NCI-H2171 (cell line): ENCODE measurements at regions not wholly inside any gene's neighbourhood (a gene's known extent, or its start where the extent isn't known, plus 50 kb on each side); places are given as distances from the start of the nearest gene placed in this dataset.
"Not testable (repeated sequence)": the region's sequence is repeated elsewhere in the genome, so short reads cannot be mapped to it uniquely, and the experiment has no call there.

ENCODE experiments used
- DNase-seq: peaks from one replicate; lab custom pipeline; 2025; lab: John Stamatoyannopoulos, UW

DNA sequence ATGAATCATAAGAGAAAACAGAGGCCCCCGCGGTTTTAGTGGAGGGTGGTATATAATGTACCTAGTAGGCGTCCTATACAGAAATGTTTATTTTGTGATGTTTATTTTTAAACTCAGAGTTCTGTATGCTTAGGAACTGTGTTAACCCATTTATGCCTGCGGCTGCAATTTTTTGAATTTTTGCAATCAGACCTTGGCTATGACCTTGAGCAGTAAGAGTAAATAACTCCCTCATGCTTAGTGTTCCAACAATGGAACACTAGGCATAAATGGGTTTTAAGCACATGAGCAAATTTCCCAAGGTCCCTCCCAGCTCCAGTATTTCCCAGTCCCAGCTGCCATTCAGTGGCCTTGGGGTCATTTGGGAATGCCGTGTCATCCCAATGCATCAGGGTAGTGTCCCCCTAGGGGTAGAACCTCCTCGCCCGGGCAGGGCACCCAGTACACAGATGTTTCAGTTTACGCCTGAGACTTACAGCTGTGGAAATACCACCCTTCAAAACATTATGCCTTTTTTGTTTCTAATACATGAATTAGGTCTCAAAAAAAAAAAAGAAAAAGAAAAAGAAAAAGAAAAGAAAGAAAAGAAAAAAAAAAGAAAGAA lies 605.8 kb upstream of the CDH11 start:
- DNase-seq = no peak

- no peak for DNase-seq
These were observed 603.4 kb upstream of the CDH11 start for GRCh38 chr16:65725156-65725845.

GRCh38 chr16:65722429-65722828 lies 600.6 kb upstream of the CDH11 start:
- DNase-seq = no peak

DNA sequence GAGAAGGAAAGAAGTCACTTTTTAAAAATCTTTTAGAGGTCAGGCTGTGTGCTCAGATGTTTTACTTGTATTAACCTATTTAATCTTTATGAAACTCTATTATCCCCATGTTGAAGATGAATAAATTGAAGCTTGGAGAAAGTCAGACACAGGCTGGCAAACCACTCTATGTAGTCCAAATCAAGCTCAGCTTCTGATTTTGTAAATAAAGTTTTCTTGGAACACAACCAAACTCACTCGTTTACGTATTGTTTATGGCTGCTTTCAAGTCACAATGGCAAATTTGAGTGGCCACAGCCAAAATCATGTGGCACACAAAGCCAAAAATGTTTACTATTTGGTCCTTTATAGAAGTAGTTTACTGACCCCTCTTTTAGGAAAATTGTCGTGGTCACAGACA lies 596.0 kb upstream of the CDH11 start:
- no peak for DNase-seq

GRCh38 chr16:65716737-65717700 lies 595.2 kb upstream of the CDH11 start:
- no peak for DNase-seq

DNA sequence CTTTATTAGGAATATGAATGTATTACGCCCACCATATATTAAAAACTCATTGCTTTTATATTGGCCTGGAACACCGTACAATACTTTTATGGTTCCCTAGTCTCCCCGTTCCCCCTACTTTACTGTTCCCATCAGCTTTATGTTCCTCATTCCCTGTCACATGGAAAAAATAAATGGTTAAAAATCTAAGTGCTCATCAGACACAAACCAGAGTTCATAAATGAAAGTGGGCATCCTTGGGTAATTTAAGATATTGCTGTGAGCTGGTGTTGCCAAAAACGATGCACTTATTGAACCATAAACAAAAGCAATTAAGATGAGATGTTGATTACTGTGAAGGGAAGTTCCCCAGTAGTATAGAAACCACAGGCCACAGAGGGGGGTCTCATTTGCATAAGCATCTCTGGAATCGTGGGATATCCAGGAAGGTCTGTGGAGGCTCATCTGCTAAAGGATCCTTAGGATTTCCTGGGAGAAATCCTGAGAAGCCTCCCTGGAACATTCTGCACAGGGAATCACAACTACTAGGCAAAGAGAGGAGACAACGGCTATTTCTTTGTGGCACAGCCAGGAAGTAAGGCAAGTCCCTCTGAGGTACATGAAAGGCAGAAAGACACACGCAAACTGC lies 591.4 kb upstream of the CDH11 start:
- DNase-seq = no peak

DNA sequence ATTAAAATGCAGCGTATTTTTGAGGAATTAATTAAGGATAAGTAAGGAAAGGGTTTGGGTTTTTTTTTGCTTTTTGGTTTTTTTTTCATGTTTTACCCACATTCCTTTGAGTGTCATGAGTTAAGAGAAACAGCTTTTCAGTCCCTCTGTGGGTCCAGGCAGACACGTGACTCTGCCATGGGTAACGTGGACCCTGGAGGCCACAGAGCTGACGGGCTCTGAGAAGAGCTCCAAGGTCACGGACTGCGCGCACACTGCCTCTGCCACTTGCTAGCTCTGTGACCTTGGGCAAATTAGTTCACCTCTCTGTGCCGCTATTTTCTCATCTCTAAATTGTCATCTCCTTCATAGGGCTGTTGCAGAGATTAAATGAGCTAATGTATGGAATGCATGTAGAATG lies 588.2 kb upstream of the CDH11 start:
- DNase-seq = no peak

DNA sequence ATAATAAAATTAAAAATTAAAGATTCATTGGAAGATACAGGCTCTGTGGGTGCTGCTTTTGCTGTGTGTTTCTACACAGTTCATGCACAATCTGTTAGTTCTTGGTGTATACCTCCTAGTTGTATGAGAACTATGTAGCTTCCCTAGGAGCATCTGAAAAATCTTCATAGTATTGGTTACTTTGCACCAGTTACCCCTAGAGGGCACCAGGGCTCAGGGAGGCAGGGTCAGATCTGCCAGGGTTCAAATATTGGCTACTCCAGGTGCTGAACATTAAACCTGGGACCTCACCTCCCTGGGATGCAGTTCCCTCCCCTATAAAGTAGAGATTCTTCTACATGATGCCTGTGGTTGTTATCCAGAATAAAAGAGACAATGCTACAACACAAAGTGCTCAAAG lies 583.0 kb upstream of the CDH11 start:
- no peak for DNase-seq

DNA sequence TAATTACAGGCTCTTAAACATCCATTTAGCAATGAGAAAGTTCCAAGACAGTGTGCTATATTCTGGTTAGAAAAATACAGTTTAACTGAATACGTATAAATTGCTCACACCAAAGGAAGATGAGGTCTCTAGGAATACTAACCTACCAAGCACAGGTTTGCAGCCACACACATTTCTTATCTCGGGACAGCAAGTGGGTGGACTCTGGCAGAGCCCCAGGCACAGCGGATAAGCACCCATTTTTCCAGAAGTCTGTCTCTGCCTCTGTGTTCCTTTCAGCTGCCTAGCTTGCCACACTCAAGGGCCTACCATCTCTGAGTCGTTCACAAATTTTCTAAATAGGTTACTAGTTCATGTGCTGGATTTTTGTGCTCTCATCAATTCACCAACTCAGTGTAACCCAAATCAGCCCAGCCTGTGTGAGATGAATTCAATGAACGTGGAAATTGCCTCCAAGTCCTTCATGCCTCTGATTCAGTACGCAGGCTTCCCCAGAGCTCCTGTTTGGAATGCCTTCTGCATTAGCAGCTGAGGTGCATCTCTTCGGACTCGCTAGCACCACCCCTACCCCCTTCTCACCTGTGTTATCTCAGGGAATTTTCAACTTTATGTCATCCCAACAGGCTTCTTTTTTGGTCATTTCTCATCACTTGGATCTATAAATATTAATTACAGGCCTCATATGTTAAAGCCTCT lies 581.0 kb upstream of the CDH11 start:
- no peak for DNase-seq

GRCh38 chr16:65700596-65700995 lies 578.7 kb upstream of the CDH11 start:
- DNase-seq = no peak

GRCh38 chr16:65698791-65699321 lies 577.0 kb upstream of the CDH11 start:
- no peak for DNase-seq

GRCh38 chr16:65697521-65697920 lies 575.7 kb upstream of the CDH11 start:
- no peak for DNase-seq

DNA sequence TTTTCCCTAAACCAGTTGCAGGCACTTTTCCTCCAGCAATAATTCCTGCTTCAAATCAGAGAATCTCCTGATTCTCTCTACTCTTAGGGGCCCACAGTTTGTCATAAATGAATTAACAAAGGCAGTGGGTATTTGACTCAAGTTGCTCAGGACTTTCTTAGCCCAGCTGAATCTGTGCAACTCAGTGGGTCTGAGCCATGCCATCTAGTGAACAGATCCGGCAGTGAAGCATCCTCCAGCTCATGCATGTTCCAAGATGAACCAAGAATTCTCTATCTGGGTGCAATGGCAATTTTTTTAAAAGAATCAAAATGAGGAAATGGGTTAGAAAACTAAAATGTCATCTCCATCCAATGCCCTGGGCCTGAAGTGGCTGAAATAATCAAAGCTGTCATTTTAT lies 575.2 kb upstream of the CDH11 start:
- DNase-seq = no peak

DNA sequence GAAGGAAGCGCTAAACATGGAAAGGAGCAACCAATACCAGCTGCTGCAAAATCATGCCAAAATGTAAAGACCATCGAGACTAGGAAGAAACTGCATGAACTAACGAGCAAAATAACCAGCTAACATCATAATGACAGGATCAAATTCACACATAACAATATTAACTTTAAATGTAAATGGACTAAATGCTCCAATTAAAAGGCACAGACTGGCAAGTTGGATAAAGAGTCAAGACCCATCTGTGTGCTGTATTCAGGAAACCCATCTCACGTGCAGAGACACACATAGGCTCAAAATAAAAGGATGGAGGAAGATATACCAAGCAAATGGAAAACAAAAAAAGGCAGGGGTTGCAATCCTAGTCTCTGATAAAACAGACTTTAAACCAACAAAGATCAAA lies 570.0 kb upstream of the CDH11 start:
- DNase-seq = not testable (repeated sequence)

GRCh38 chr16:65689726-65690125 lies 567.9 kb upstream of the CDH11 start:
- no peak for DNase-seq

GRCh38 chr16:65688301-65688700 lies 566.4 kb upstream of the CDH11 start:
- DNase-seq = no peak

DNA sequence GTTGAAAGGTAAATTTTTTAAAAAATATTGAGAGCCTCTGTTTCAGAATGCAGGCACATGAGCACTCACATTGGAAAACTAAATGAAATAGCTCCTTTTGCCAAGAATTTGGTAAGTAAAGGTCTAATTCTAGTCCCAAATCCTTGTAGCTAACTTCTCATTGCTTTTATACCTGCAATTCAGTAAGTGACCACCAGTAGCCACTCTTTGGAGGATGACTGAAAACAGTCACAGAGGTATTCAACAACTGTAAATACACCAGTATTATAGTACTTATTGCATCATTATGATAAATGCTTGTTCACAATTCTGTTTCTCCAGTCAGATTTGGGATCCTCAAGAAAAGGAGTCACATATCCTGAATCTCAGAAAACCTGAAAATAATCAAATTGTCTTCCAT lies 562.4 kb upstream of the CDH11 start:
- DNase-seq = no peak

DNA sequence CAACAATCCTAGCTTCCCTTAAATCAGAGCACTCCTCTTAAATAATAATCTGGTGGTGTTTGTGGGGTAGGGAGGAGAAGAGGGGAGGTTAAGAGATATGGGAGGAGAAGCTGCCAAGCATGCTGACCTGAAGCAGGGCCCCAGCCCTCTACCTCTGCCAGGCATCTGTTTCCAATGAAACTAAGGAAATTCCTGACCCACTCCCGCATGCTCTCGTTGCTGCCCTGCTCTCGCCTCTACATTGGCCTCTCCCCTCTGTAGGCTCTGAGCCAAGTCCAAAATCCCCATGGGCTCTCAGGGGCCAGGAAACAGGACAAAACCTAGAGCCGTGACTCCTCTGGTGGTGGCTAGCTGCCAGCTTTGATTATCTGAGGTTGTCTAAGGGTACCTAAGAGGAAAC lies 559.5 kb upstream of the CDH11 start:
- DNase-seq = no peak

- DNase-seq = no peak
These were observed 557.9 kb upstream of the CDH11 start for GRCh38 chr16:65679785-65680184.

- no peak for DNase-seq
These were observed 553.3 kb upstream of the CDH11 start for GRCh38 chr16:65675161-65675560.

DNA sequence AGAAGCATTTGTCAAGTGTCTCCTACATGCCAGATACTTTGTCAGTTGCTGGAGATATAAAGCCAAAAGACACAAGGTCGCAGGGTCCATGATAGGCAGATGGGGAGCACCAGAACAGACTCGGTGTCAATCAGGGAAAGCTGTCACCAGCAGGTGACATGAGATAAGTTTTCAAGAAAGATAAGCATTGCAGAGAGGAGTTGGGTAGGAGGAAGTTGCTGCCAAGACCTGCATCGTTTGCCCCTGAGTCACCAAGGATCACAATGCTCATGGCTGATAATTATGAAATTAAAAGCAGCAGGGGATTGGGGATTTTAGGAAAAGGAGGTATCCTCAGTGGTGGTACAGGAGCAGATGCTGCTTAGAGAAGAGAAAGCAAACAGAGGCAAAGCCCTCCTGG lies 551.1 kb upstream of the CDH11 start:
- DNase-seq = no peak

DNA sequence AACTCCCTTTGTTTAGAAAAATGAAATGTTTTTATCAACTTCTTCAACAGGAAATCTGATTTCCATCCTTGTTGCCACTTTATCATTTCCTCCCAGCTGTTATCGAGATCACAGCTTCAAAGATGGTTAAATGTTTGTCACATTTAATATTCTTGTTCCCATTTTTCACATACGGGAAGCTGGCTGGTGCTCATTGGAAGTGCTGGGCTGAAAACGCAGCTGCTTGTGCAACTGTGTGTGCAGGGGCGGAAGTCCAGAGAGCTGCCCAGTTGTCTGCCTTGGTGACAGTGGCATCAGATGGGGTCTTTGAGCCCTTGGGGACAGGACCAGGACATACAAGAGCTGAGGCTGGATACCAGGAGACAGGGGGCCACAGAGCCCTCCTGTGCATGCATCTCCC lies 549.2 kb upstream of the CDH11 start:
- no peak for DNase-seq
